ENCODE measurements at regions not wholly inside any gene's neighbourhood (a gene's known extent, or its start where the extent isn't known, plus 50 kb on each side); places are given as distances from the start of the nearest gene placed in this dataset.

- Histone ChIP-seq H3K4ac (replicated peaks; ENCODE audit: insufficient read length, low read depth, low read length) (no peak overlapping the region), H4K20me1 (replicated peaks in 1 of 2; ENCODE audit: control insufficient read depth in 1 of 2, insufficient read depth in 2 of 2, low read length in 2 of 2) (no peaks in the 10 kb centered on the region), H3K56ac (replicated peaks; ENCODE audit: insufficient read length, low read depth, low read length) (no peak overlapping the region), H2BK5ac (ENCODE audit: low read depth, low read length) (no peak overlapping the region), H3K23ac (ENCODE audit: insufficient read length) (no peak overlapping the region), H3K36me3 (ENCODE audit: control insufficient read depth in 2 of 4, insufficient read depth in 4 of 4, low read length in 3 of 4) (no peaks in the 10 kb centered on the region), H3K9me3 (ENCODE audit: insufficient read depth in 2 of 2, low read depth in 1 of 2, low read length in 1 of 2) (no peaks in the 10 kb centered on the region), H3K14ac (ENCODE audit: insufficient read length) (no peak overlapping the region), H2AFZ (ENCODE audit: low read length) (no peak overlapping the region), H4K8ac (ENCODE audit: extremely low read depth, insufficient read depth, low read length) (no peak overlapping the region), H2BK20ac (ENCODE audit: low read length) (no peak overlapping the region), H3K23me2 (ENCODE audit: low read depth, low read length) (no peaks in the 10 kb centered on the region), H3K4me2 (ENCODE audit: insufficient read depth in 1 of 2, low read depth in 2 of 2, low read length in 2 of 2) (no peak overlapping the region), H3K4me1 (replicated peaks in 1 of 4; ENCODE audit: control insufficient read depth in 3 of 4, insufficient read depth in 4 of 4, low read length in 3 of 4) (no peaks in the 10 kb centered on the region), H2BK15ac (ENCODE audit: low read length) (no peak overlapping the region), H3K27ac (ENCODE audit: low read depth, low read length) (no peak overlapping the region), H2BK120ac (replicated peaks; ENCODE audit: low read depth, low read length) (no peak overlapping the region), H2BK12ac (ENCODE audit: low read depth, low read length) (no peak overlapping the region), H3K79me1 (ENCODE audit: low read depth, low read length) (no peaks in the 10 kb centered on the region), H3K18ac (ENCODE audit: extremely low read depth, low read length) (no peak overlapping the region), H4K5ac (ENCODE audit: insufficient read length, low read depth, low read length) (no peak overlapping the region), H3K79me2 (ENCODE audit: control insufficient read depth in 1 of 2, insufficient read depth in 2 of 2, low read length in 2 of 2) (no peaks in the 10 kb centered on the region), H3K4me3 (ENCODE audit: extremely low read depth in 1 of 4, insufficient read depth in 2 of 4, low read depth in 3 of 4, low read length in 4 of 4) (no peak overlapping the region), H2AK5ac (ENCODE audit: low read depth, low read length) (no peak overlapping the region), H3K27me3 (replicated peaks in 1 of 4; ENCODE audit: control insufficient read depth in 3 of 4, extremely low read depth in 1 of 4, insufficient read depth in 3 of 4, low read length in 3 of 4) (no peaks in the 10 kb centered on the region), H4K91ac (replicated peaks; ENCODE audit: insufficient read length, low read length) (no peak overlapping the region), H3K9ac (replicated peaks in 1 of 4; ENCODE audit: extremely low read depth in 1 of 4, low read depth in 3 of 4, low read length in 3 of 4) (no peak overlapping the region)
- no peak for FAIRE-seq
- WGBS, 2 experiments (ENCODE audit: extremely low coverage in 1 of 2, insufficient coverage in 1 of 2, insufficient read length in 1 of 2, insufficient replicate concordance in 2 of 2, low coverage in 1 of 2, low lambda C conversion rate in 2 of 2, missing lambda C conversion rate in 1 of 2): 79% methylated on average over 2 of the region's 2 CpGs; no CpG with 5 or more reads in 1 of the 2 experiments
- CTCF ChIA-PET (ENCODE audit: partially characterized antibody): interaction anchor here (1.2 to 1.9 kb wide), 3 partner anchors 13 to 662 kb away, joined by 4 to 6 read pairs (median 5); no protein-coding TSS in a partner anchor
- POLR2A ChIA-PET (ENCODE audit: partially characterized antibody): no interaction called here
- no peak for DNase-seq (ENCODE audit: low read depth in 1 of 2, low spot score in 2 of 2)
- TF ChIP-seq CHD1 (IDR thresholded peaks at IDR 0.05; ENCODE audit: low read depth, low read length): no peak
- TF ChIP-seq BCL11A (IDR thresholded peaks at IDR 0.05; ENCODE audit: low read depth in 2 of 2, low read length in 2 of 2): no peak
Observed at GRCh38 chr18:60654298-60654697, 281.7 kb upstream of the MC4R start.

All from H1 (cell line).